OCI-LY3 (cell line): ENCODE measurements at regions not wholly inside any gene's neighbourhood (a gene's known extent, or its start where the extent isn't known, plus 50 kb on each side); places are given as distances from the start of the nearest gene placed in this dataset.

Experiments
- H2AFZ ChIP-seq: fragments of 200-600, 300-600 bp; shearing (Covaris generic); 2 replicates; pipeline ENCODE4 v1.6.0; 2014; ENCODE audit warnings: antibody characterized with exemption, low read depth, low read length
- H3K27ac ChIP-seq: fragments of 200-600, 300-600 bp; sonication (generic); 2 replicates; pipeline ENCODE4 v1.5.1; 2014; ENCODE audit warnings: mild to moderate bottlenecking, low read length, moderate library complexity, mixed read lengths
- H3K27me3 ChIP-seq: fragments of 200-600, 300-600 bp; sonication (generic); 2 replicates; pipeline ENCODE4 v1.6.1; 2014; ENCODE audit warnings: low read depth, low read length, mixed read lengths
- H3K36me3 ChIP-seq: fragments of 200-600, 300-600 bp; sonication (generic); replicated peaks from 2 replicates; pipeline ENCODE3; 2014; ENCODE audit warnings: low read depth, low read length, mixed read lengths
- H3K4me1 ChIP-seq: fragments of 300-600, 200-600 bp; sonication (generic); 2 replicates; pipeline ENCODE4 v1.6.1; 2014; ENCODE audit warnings: low read length, mixed read lengths
- H3K4me2 ChIP-seq: fragments of 200-600, 300-600 bp; sonication (generic); 2 replicates; pipeline ENCODE4 v1.6.1; 2014; ENCODE audit warnings: low read length, mixed read lengths
- H3K4me3 ChIP-seq: fragments of 300-600, 200-600 bp; sonication (generic); 2 replicates; pipeline ENCODE4 v1.5.1; 2014; ENCODE audit warnings: antibody characterized with exemption, mild to moderate bottlenecking, low read length, moderate library complexity
- H3K79me2 ChIP-seq: fragments of 300-600, 200-600 bp; shearing (Covaris generic); 2 replicates; pipeline ENCODE4 v1.6.1; 2014; ENCODE audit warnings: mild to moderate bottlenecking, low read length, mixed read lengths
- H3K9ac ChIP-seq: fragments of 300-600, 200-600 bp; shearing (Covaris generic); 2 replicates; pipeline ENCODE4 v1.6.0; 2014; ENCODE audit warnings: mild to moderate bottlenecking, low read length, moderate library complexity
- H3K9me3 ChIP-seq: fragments of 200-600, 300-600 bp; shearing (Covaris generic); 2 replicates; pipeline ENCODE4 v1.6.1; 2014; ENCODE audit warnings: low read length, mixed read lengths; ENCODE audit not compliant: insufficient read depth
- H4K20me1 ChIP-seq: fragments of 200-600, 300-600 bp; sonication (generic); 2 replicates; pipeline ENCODE4 v1.6.1; 2016; ENCODE audit warnings: low read length, mixed read lengths; ENCODE audit not compliant: insufficient read depth
- EZH2phosphoT487 ChIP-seq: fragments of 200-600 bp; shearing (Covaris generic); IDR thresholded peaks from 2 replicates; pipeline ENCODE4 v1.6.1; 2018; ENCODE audit warnings: antibody characterized with exemption, mixed run types, low read depth
- TF ChIP-seq, protein P1 (sequence below): fragments of 200-600, 300-600 bp; sonication (generic); IDR thresholded peaks from 2 replicates; pipeline ENCODE4 v1.5.1; 2014; ENCODE audit warnings: antibody characterized with exemption, low read length, low read depth

DNA sequence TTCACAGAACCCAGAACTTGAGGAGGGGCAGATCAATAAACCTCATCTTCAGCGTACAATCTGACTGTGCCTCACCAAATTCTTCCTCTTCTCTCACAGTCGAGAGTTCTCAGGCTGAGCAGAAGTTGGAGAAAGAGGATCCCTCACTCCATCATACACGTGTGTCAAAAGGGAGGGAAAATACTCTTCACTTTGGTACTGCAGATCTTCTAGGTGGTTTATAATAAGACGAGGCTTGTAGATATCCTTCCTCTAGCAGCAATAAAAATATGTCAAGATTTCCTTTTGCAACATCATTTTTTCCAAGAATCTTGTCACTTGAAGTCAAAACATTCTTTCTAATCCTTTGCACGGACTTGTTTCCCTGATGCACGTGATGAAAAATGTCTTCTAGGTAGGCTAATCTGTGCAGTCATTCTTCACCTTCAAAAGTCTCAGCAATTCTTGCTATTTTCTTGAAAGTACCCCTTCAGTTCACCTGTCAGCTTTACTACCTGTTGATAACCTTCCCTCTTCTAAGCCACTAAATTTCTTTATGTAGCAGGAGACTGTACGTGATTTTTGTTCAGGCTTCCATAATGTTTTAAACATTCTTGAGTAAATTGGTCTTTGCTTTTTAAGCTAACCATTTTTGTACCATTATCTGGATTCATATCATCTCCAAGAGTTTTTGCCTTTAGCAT, 214.1 kb downstream of the NUAK1 start:
- no peak overlapping the region for H2AFZ ChIP-seq
- no peak overlapping the region for H3K4me2 ChIP-seq
- no peak overlapping the region for H3K9ac ChIP-seq
- no peak overlapping the region for H3K4me3 ChIP-seq
- no peaks in the 10 kb centered on the region for H3K36me3 ChIP-seq
- no peak overlapping the region for H3K27ac ChIP-seq
- no peaks in the 10 kb centered on the region for H3K9me3 ChIP-seq
- peaks cover 8% of the 10 kb centered on the region for H3K4me1 ChIP-seq
- TF ChIP-seq EZH2phosphoT487 = no peak
- TF ChIP-seq, protein P1, sequence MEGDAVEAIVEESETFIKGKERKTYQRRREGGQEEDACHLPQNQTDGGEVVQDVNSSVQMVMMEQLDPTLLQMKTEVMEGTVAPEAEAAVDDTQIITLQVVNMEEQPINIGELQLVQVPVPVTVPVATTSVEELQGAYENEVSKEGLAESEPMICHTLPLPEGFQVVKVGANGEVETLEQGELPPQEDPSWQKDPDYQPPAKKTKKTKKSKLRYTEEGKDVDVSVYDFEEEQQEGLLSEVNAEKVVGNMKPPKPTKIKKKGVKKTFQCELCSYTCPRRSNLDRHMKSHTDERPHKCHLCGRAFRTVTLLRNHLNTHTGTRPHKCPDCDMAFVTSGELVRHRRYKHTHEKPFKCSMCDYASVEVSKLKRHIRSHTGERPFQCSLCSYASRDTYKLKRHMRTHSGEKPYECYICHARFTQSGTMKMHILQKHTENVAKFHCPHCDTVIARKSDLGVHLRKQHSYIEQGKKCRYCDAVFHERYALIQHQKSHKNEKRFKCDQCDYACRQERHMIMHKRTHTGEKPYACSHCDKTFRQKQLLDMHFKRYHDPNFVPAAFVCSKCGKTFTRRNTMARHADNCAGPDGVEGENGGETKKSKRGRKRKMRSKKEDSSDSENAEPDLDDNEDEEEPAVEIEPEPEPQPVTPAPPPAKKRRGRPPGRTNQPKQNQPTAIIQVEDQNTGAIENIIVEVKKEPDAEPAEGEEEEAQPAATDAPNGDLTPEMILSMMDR = no peak
- no peaks in the 10 kb centered on the region for H3K79me2 ChIP-seq
- H4K20me1 ChIP-seq = no peaks in the 10 kb centered on the region
- H3K27me3 ChIP-seq = 0 out of 2 replicates have a peak, but pooled peaks cover 3% of the 10 kb centered on the region

DNA sequence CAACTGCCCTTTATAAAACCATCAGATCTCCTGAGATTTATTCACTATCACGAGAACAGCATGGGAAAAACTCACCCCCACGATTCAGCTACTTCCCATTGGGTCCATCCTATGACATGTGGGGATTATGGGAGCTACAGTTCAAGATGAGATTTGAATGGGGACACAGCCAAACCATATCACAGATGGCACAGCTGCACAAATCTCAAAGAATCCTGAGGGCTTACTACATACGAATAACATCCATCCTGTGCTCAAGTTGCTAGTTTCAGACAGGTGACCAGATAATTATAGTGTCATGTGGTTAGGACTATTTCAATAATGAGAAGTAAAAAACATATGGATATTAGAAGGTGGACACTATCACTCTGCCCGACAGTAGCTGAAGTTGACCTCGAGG, 211.2 kb downstream of the NUAK1 start:
- Histone ChIP-seq H3K27ac (no peak overlapping the region), H3K9me3 (no peaks in the 10 kb centered on the region)

DNA sequence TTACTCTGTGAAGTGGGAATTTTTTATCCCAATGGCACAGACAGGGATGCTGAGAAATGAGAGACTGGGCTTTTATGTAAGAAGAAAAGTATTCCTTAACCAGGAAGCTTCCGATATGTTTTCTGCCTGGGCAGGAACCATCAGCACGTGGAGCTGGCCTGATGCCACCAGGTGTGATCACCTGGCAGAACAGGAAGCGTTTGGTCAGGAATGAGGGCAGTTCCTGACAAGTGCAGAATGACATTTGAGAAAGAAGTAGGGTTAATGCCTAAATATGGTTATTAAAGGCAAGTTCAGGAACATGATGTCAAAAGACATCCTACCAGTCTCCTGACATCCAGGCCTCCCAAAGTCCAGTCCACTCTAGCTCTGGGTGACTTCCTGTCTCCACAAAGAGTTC, 210.3 kb downstream of the NUAK1 start:
- TF ChIP-seq EZH2phosphoT487 = no peak
- TF ChIP-seq, protein P1 = no peak

More for the DNA sequence above, 211.2 kb downstream of the NUAK1 start:
- TF ChIP-seq EZH2phosphoT487 = no peak
- TF ChIP-seq, protein P1 = no peak
- Histone ChIP-seq H3K79me2 (no peaks in the 10 kb centered on the region), H3K4me2 (no peak overlapping the region), H3K4me1 (peaks cover 8% of the 10 kb centered on the region), H4K20me1 (no peaks in the 10 kb centered on the region), H3K9ac (no peak overlapping the region), H3K27me3 (0 out of 2 replicates have a peak, but pooled peaks cover 3% of the 10 kb centered on the region), H3K4me3 (no peak overlapping the region), H2AFZ (no peak overlapping the region), H3K36me3 (no peaks in the 10 kb centered on the region)

DNA sequence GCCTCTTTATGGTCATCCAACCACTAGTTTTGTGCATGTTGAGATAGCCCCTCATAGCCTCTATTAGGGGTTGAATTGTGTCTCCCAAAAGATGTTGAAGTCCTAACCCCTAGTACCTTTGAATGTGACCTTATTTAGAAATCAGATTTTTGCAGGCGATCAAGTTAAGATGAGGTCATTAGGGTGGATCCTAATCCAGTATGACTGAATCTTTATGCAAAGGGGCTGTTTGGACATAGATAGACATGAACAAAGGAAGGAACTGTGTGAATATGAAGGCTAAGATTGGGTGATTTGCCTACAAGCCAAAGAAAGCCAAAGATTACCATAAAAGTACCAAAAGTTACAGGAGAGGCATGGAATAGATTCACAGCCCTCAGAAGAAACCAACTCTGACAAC, 209.6 kb downstream of the NUAK1 start:
- Histone ChIP-seq H4K20me1 (no peaks in the 10 kb centered on the region), H3K9ac (no peak overlapping the region), H3K4me1 (no peaks in the 10 kb centered on the region)

More for the DNA sequence above, 210.3 kb downstream of the NUAK1 start:
- H3K36me3 ChIP-seq = no peaks in the 10 kb centered on the region
- no peaks in the 10 kb centered on the region for H3K9me3 ChIP-seq
- H2AFZ ChIP-seq = no peak overlapping the region
- H3K4me3 ChIP-seq = no peak overlapping the region
- no peaks in the 10 kb centered on the region for H3K79me2 ChIP-seq
- H3K4me1 ChIP-seq = peaks cover 4% of the 10 kb centered on the region
- no peaks in the 10 kb centered on the region for H4K20me1 ChIP-seq
- H3K27ac ChIP-seq = no peak overlapping the region
- H3K4me2 ChIP-seq = no peak overlapping the region
- H3K27me3 ChIP-seq = 0 out of 2 replicates have a peak, but pooled peaks cover 3% of the 10 kb centered on the region
- H3K9ac ChIP-seq = no peak overlapping the region

More for the DNA sequence above, 209.6 kb downstream of the NUAK1 start:
- H3K4me3 ChIP-seq = no peak overlapping the region
- H3K27me3 ChIP-seq = 0 out of 2 replicates have a peak, but pooled peaks cover 3% of the 10 kb centered on the region
- H3K9me3 ChIP-seq = no peaks in the 10 kb centered on the region
- no peak overlapping the region for H3K4me2 ChIP-seq
- no peak for TF ChIP-seq EZH2phosphoT487
- TF ChIP-seq, protein P1 = no peak
- no peaks in the 10 kb centered on the region for H3K79me2 ChIP-seq
- no peak overlapping the region for H3K27ac ChIP-seq
- H3K36me3 ChIP-seq = no peaks in the 10 kb centered on the region
- no peak overlapping the region for H2AFZ ChIP-seq
